Right ventricle myocardium inferior (tissue), 1 donor: ENCODE measurements at regions not wholly inside any gene's neighbourhood (a gene's known extent, or its start where the extent isn't known, plus 50 kb on each side); places are given as distances from the start of the nearest gene placed in this dataset.
A peak's percentile ranks its signal among the peaks of the same experiment; 100 is the strongest.
"Not testable (repeated sequence)": the region's sequence is repeated elsewhere in the genome, so short reads cannot be mapped to it uniquely, and the experiment has no call there.

Source experiments
- ATAC-seq: fragments of 200-7000 bp; cut with Tn5 transposase; one replicate; pipeline ENCODE4 v1.9.1; 2020; ENCODE audit warnings: mild to moderate bottlenecking, moderate library complexity
- DNase-seq: peaks from one replicate; pipeline ENCODE4 v3.0.0; 2021; ENCODE audit errors: missing footprints
- intact Hi-C: fragments of 100-400 bp; cut with DNase I; formaldehyde crosslinking; loops from one replicate; pipeline ENCODE4 v1.11.0; 2022
- donor health status: DM: no; HTN: yes; CAD: no; lungs with severe emphysema.

- intact Hi-C loops, DNase-seq, ATAC-seq: not testable (repeated sequence)
These were observed 663.2 kb upstream of the BCHE start for GRCh38 chr3:166500420-166500819.

DNA sequence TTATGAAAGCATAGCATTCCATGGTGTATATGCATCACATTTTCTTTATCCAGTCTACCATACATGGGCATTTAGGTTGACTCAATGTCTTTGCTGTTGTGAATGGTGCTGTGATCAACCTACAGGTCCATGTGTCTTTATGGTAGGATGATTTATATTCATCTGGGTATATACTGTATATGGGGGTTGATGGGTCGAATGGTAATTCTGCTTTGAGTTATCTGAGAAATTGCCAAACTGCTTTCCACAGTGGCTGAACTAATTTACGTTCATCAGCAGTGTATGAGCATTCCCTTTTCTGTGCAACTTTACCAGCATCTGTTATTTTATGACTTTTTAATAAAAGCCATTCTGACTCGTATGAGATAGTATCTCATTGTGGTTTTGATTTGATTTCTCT, 662.4 kb upstream of the BCHE start:
- intact Hi-C loops = no loop called here
- DNase-seq (no peak), ATAC-seq (no peak)

DNA sequence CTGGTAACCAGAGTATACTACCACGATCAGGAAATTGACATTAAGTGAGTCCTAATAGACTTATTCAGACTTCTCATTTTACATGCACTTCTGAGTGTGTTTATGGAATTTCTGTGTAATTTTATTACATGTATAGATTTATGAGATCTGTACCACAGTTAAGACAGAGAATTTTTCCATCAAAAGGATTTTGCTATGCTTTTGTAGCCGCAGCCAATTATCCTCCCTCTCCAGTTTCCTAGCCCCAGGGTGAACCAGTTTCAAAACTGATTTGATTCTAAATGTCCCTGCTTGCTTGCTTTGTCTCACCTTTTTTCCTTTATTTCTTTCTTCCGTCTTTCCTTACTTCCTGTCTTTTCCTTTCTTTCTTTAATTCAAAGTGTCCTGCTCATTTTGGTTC, 661.2 kb upstream of the BCHE start:
- ATAC-seq (no peak), DNase-seq (no peak)
- intact Hi-C loops = no loop called here

- DNase-seq = peak; percentile 41
- ATAC-seq = no peak
- intact Hi-C loops = no loop called here
These were observed 652.6 kb upstream of the BCHE start for GRCh38 chr3:166489826-166490225.

- ATAC-seq = no peak
- intact Hi-C loops = no loop called here
- DNase-seq = no peak
These were observed 651.9 kb upstream of the BCHE start for GRCh38 chr3:166488977-166489672.

DNA sequence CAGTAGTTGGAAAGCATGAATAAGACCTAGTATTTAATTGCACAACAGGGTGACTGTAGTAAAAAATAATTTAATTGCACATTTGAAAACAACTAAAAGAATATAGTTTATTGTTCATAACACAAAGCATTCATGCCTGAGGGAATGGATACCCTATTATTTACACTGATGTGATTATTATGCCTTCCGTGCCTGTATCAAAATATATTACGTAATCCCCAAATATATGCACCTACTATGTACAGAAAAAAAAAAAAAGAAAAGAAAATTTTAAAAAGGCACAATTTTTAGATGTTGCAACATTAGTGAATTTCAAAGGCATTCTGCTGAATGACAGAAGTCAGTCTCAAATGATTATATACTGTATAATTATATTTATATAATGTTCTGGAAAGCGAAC, 647.2 kb upstream of the BCHE start:
- intact Hi-C loops = no loop called here
- no peak for ATAC-seq
- DNase-seq = no peak

DNA sequence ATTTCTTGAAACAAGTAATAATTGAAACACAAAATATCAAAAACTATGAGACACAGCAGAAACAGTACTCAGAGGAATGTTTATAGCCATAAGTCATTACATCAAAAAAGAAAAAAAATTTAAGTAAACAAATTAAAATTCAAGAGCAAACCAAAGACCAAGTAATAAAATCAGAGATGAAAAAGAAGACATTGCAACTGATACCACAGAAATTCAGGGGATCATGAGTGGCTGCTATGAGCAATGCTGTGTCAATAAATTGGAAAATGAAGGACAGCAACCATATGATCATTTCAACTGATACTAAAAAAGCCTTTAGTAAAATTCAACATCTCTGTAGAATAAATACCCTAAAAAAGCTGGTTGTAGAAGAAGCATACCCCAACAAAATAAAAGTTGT, 644.1 kb upstream of the BCHE start:
- DNase-seq (no peak), ATAC-seq (no peak)
- intact Hi-C loops = no loop called here

GRCh38 chr3:166478356-166478755, 641.1 kb upstream of the BCHE start:
- DNase-seq = no peak
- intact Hi-C loops = no loop called here
- ATAC-seq = no peak

GRCh38 chr3:166473501-166473900, 636.3 kb upstream of the BCHE start:
- ATAC-seq (no peak), DNase-seq (no peak)
- intact Hi-C loops = no loop called here

GRCh38 chr3:166472015-166472414, 634.8 kb upstream of the BCHE start:
- DNase-seq (no peak), ATAC-seq (no peak)
- intact Hi-C loops = no loop called here

- intact Hi-C loops = no loop called here
- ATAC-seq (no peak), DNase-seq (no peak)
These were observed 634.0 kb upstream of the BCHE start for GRCh38 chr3:166471074-166471767.

GRCh38 chr3:166462891-166463470, 625.8 kb upstream of the BCHE start:
- no peak for DNase-seq
- intact Hi-C loops = no loop called here
- ATAC-seq = no peak

DNA sequence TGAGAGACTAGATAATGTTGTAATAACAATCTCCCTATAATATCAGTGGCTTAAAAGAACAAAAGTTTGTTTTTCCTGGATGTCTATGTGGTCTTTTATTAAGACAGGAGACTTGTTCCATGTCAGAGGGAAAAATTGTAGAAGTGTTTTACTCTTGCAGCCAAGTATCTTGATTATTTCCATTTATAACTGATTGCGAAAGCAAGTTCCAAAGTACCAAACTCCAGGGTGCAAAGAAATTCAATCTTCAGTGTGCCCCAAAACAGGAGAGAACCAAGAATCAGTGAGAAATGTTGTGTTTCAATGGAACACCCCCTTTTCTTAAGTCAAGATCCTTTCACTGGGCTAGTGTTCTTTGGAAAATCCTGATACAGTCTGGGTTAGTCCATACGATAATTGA, 624.4 kb upstream of the BCHE start:
- no peak for ATAC-seq
- intact Hi-C loops = no loop called here

DNA sequence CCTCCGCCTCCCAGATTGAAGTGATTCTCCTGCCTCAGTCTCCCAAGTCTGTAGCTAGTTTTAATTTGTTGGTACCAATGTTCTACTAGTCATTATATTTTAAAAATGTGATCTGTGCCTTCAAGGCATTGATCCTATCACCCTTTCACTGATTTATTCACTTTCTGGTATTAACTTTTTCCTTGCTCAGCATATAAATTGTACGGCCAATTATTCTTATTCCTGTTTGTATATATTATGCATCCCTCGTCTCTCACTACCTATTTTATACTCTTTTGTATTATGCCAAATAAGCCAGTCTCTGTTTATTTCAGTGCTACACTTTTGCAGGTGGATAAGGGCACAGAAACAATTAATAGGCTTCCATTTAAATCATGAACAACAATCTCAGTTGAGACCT, 620.2 kb upstream of the BCHE start:
- no peak for DNase-seq
- no peak for ATAC-seq
- intact Hi-C loops = no loop called here

More for the DNA sequence above, 624.4 kb upstream of the BCHE start:
- DNase-seq = no peak

- no peak for DNase-seq
- intact Hi-C loops = no loop called here
- ATAC-seq = no peak
These were observed 619.1 kb upstream of the BCHE start for GRCh38 chr3:166456286-166456685.

- ATAC-seq = no peak
- no peak for DNase-seq
These were observed 618.5 kb upstream of the BCHE start for GRCh38 chr3:166455744-166456143.

GRCh38 chr3:166453478-166453877, 616.3 kb upstream of the BCHE start:
- intact Hi-C loops = no loop called here
- DNase-seq = no peak
- ATAC-seq = no peak

More at GRCh38 chr3:166455744-166456143, 618.5 kb upstream of the BCHE start:
- intact Hi-C loops = no loop called here

DNA sequence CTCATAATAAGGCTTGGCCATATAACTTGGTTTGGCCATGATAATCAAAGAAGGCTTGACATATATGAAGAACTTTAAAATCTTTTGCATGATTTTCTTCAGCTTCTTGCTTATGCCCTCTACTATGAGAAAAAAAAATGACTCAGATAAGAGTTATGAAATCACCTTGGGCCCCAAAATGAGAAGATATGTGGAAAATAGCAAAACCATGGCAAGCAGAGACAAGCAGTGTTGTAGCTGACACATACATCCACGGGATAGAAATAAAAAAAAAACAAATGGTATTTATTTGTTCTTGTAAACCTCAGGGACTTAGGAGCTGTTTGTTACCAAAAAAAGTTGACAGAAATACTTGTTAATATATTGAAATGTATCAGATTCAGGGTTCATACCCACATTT, 614.8 kb upstream of the BCHE start:
- DNase-seq = no peak
- no peak for ATAC-seq
- intact Hi-C loops = no loop called here

- intact Hi-C loops = no loop called here
- DNase-seq (no peak), ATAC-seq (no peak)
These were observed 610.3 kb upstream of the BCHE start for GRCh38 chr3:166447513-166447912.

- DNase-seq = no peak
- intact Hi-C loops = no loop called here
- no peak for ATAC-seq
These were observed 609.8 kb upstream of the BCHE start for GRCh38 chr3:166446986-166447385.
